ENCODE measurements at regions not wholly inside any gene's neighbourhood (a gene's known extent, or its start where the extent isn't known, plus 50 kb on each side); places are given as distances from the start of the nearest gene placed in this dataset.
"Not testable (repeated sequence)": the region's sequence is repeated elsewhere in the genome, so short reads cannot be mapped to it uniquely, and the experiment has no call there.

- no peak for ATAC-seq (ENCODE audit: low read depth)
- Mint-ChIP-seq H3K36me3 (ENCODE audit: low read depth) (no peaks in the 10 kb centered on the region), H3K27ac (no peak overlapping the region), H3K27me3 (no peaks in the 10 kb centered on the region), H3K4me1 (no peaks in the 10 kb centered on the region), H3K9me3 (peaks cover 3% of the 10 kb centered on the region), H3K4me3 (no peak overlapping the region)
- ChIA-PET POLR2A (no interaction called here), CTCF (no interaction called here)
- no peak for DNase-seq
- intact Hi-C loops (cut with micrococcal nuclease): no loop called here
- no peak for TF ChIP-seq CTCF (IDR thresholded peaks at IDR 0.05)
Measured at GRCh38 chr18:73520229-73520628, 627.4 kb downstream of the FBXO15 start.

GRCh38 chr18:73516056-73516455, 631.6 kb downstream of the FBXO15 start:
- CTCF ChIA-PET; intact Hi-C loops (cut with micrococcal nuclease); POLR2A ChIA-PET; H3K36me3 Mint-ChIP-seq (ENCODE audit: low read depth); DNase-seq; H3K9me3 Mint-ChIP-seq; H3K4me3 Mint-ChIP-seq; H3K27me3 Mint-ChIP-seq; ATAC-seq (ENCODE audit: low read depth); H3K27ac Mint-ChIP-seq; H3K4me1 Mint-ChIP-seq: not testable (repeated sequence)

- H3K27ac Mint-ChIP-seq: no peak overlapping the region
- no peak for TF ChIP-seq CTCF (IDR thresholded peaks at IDR 0.05)
- intact Hi-C loops (cut with micrococcal nuclease): no loop called here
- POLR2A ChIA-PET: no interaction called here
- H3K36me3 Mint-ChIP-seq (ENCODE audit: low read depth): no peaks in the 10 kb centered on the region
- H3K27me3 Mint-ChIP-seq: no peaks in the 10 kb centered on the region
- ATAC-seq (ENCODE audit: low read depth): no peak
- no peak for DNase-seq
- no peaks in the 10 kb centered on the region for H3K9me3 Mint-ChIP-seq
- H3K4me1 Mint-ChIP-seq: no peaks in the 10 kb centered on the region
- H3K4me3 Mint-ChIP-seq: no peak overlapping the region
- CTCF ChIA-PET: no interaction called here
Measured at GRCh38 chr18:73514449-73514848, 633.2 kb downstream of the FBXO15 start.

GRCh38 chr18:73511771-73512503, 635.7 kb downstream of the FBXO15 start:
- Mint-ChIP-seq H3K27ac (no peak overlapping the region), H3K4me3 (no peak overlapping the region), H3K27me3 (no peaks in the 10 kb centered on the region), H3K9me3 (no peaks in the 10 kb centered on the region), H3K4me1 (no peaks in the 10 kb centered on the region), H3K36me3 (ENCODE audit: low read depth) (no peaks in the 10 kb centered on the region)
- no peak for DNase-seq
- POLR2A ChIA-PET: no interaction called here
- ATAC-seq (ENCODE audit: low read depth): no peak
- CTCF ChIA-PET: no interaction called here
- no peak for TF ChIP-seq CTCF (IDR thresholded peaks at IDR 0.05)
- intact Hi-C loops (cut with micrococcal nuclease): no loop called here

- no peak for DNase-seq
- H3K36me3 Mint-ChIP-seq (ENCODE audit: low read depth): no peaks in the 10 kb centered on the region
- intact Hi-C loops (cut with micrococcal nuclease): no loop called here
- POLR2A ChIA-PET: no interaction called here
- H3K27ac Mint-ChIP-seq: no peak overlapping the region
- no peak for ATAC-seq (ENCODE audit: low read depth)
- H3K4me1 Mint-ChIP-seq: no peaks in the 10 kb centered on the region
- H3K9me3 Mint-ChIP-seq: no peaks in the 10 kb centered on the region
- H3K27me3 Mint-ChIP-seq: no peaks in the 10 kb centered on the region
- no peak for TF ChIP-seq CTCF (IDR thresholded peaks at IDR 0.05)
- CTCF ChIA-PET: no interaction called here
- no peak overlapping the region for H3K4me3 Mint-ChIP-seq
Measured at GRCh38 chr18:73509460-73509859, 638.2 kb downstream of the FBXO15 start.

- intact Hi-C loops (cut with micrococcal nuclease): no loop called here
- no peak overlapping the region for H3K27ac Mint-ChIP-seq
- POLR2A ChIA-PET: no interaction called here
- H3K9me3 Mint-ChIP-seq: peaks cover 2% of the 10 kb centered on the region
- H3K4me3 Mint-ChIP-seq: no peak overlapping the region
- DNase-seq (no peak), ATAC-seq (ENCODE audit: low read depth) (no peak)
- H3K27me3 Mint-ChIP-seq: no peaks in the 10 kb centered on the region
- CTCF ChIA-PET: no interaction called here
- no peaks in the 10 kb centered on the region for H3K4me1 Mint-ChIP-seq
- no peaks in the 10 kb centered on the region for H3K36me3 Mint-ChIP-seq (ENCODE audit: low read depth)
- TF ChIP-seq CTCF (IDR thresholded peaks at IDR 0.05): no peak
Measured at GRCh38 chr18:73503326-73503725, 635.5 kb upstream of the NETO1 start.
